ENCODE measurements at regions not wholly inside any gene's neighbourhood (a gene's known extent, or its start where the extent isn't known, plus 50 kb on each side); places are given as distances from the start of the nearest gene placed in this dataset.

GRCh38 chr17:79147746-79148506, 73.3 kb downstream of the ENGASE start:
- intact Hi-C loops (cut with micrococcal nuclease): no loop called here
- no peak for TF ChIP-seq JUND (IDR thresholded peaks at IDR 0.05)
- TF ChIP-seq CTCF (IDR thresholded peaks at IDR 0.05 in 2 of 3, conservative IDR thresholded peaks at IDR 0.05 in 1 of 3; ENCODE audit: borderline replicate concordance in 1 of 3, insufficient read depth in 1 of 3, low read depth in 2 of 3, low read length in 2 of 3): peak in 2 of 3 experiments; percentile 7 to 24; a peak in 1 of 6 replicates
- H3K4me2 ChIP-seq (ENCODE audit: low read length): no peak overlapping the region
- ChIA-PET RAD21 (ENCODE audit: low non-redundant PET in 1 of 2, low total read pairs in 2 of 2, uncharacterized antibody in 2 of 2, unreplicated experiment in 2 of 2) (no interaction called here), CTCF (no interaction called here), POLR2A (no interaction called here)
- no peaks in the 10 kb centered on the region for H4K20me1 ChIP-seq (ENCODE audit: insufficient read depth)
- no peaks in the 10 kb centered on the region for H3K9me3 ChIP-seq (ENCODE audit: control insufficient read depth in 1 of 2, insufficient read depth in 1 of 2, low read depth in 1 of 2, low read length in 2 of 2)
- H3K27me3 ChIP-seq (ENCODE audit: insufficient read depth, low read length): no peaks in the 10 kb centered on the region
- H3K9me2 ChIP-seq (ENCODE audit: insufficient read depth): no peaks in the 10 kb centered on the region
- no peak overlapping the region for H3K4me3 ChIP-seq (replicated peaks in 1 of 2; ENCODE audit: low read depth in 1 of 2, low read length in 2 of 2)
- no peaks in the 10 kb centered on the region for H3K4me1 ChIP-seq (ENCODE audit: control insufficient read depth in 1 of 2, insufficient read depth in 2 of 2, low read length in 2 of 2)
- no peaks in the 10 kb centered on the region for H3K79me2 ChIP-seq (ENCODE audit: insufficient read depth, low read length)
- BruUV-seq (replicated peaks): no TSS peak
- H3K27ac ChIP-seq (ENCODE audit: low read depth, low read length): no peak overlapping the region
- ATAC-seq (no peak), DNase-seq (ENCODE audit: low read depth, low spot score) (no peak)
- no peak overlapping the region for H3K9ac ChIP-seq (ENCODE audit: low read length)
- H3K36me3 ChIP-seq (ENCODE audit: control insufficient read depth in 1 of 2, insufficient read depth in 2 of 2, low read length in 2 of 2): no peaks in the 10 kb centered on the region
- H2AFZ ChIP-seq (ENCODE audit: low read depth, low read length, poor library complexity, severe bottlenecking): no peak overlapping the region

DNA sequence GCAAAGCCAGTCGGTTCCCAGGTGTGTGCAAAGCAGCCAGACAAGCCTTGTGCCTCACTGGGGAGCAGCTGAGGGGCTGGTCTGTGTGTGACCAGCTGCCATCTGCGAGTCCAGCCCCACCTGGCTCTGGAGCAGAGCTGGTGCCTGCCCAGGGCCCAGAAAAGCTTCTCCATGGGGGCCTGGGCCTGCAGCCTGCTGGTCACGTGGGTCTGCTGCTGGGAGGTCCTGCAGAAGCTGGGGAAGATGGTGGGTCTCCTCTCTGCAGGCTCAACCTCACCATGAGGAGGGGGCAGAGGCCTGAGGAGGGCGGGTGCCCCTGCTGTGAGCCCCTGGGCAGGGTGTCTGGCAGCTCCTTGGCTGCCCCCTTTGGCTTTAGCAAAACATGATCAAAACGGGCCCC, 71.9 kb downstream of the ENGASE start:
- no TSS peak for BruUV-seq (replicated peaks)
- Histone ChIP-seq H3K4me3 (replicated peaks in 1 of 2; ENCODE audit: low read depth in 1 of 2, low read length in 2 of 2) (no peak overlapping the region), H3K79me2 (ENCODE audit: insufficient read depth, low read length) (no peaks in the 10 kb centered on the region), H4K20me1 (ENCODE audit: insufficient read depth) (no peaks in the 10 kb centered on the region), H3K36me3 (ENCODE audit: control insufficient read depth in 1 of 2, insufficient read depth in 2 of 2, low read length in 2 of 2) (no peaks in the 10 kb centered on the region), H3K4me2 (ENCODE audit: low read length) (no peak overlapping the region), H3K4me1 (ENCODE audit: control insufficient read depth in 1 of 2, insufficient read depth in 2 of 2, low read length in 2 of 2) (no peaks in the 10 kb centered on the region), H3K27ac (ENCODE audit: low read depth, low read length) (no peak overlapping the region), H2AFZ (ENCODE audit: low read depth, low read length, poor library complexity, severe bottlenecking) (no peak overlapping the region), H3K9ac (ENCODE audit: low read length) (no peak overlapping the region), H3K27me3 (ENCODE audit: insufficient read depth, low read length) (peaks cover 9% of the 10 kb centered on the region; the same call in 1 of the 2 replicates), H3K9me2 (ENCODE audit: insufficient read depth) (no peaks in the 10 kb centered on the region), H3K9me3 (ENCODE audit: control insufficient read depth in 1 of 2, insufficient read depth in 1 of 2, low read depth in 1 of 2, low read length in 2 of 2) (no peaks in the 10 kb centered on the region)
- ChIA-PET RAD21 (ENCODE audit: low non-redundant PET in 1 of 2, low total read pairs in 2 of 2, uncharacterized antibody in 2 of 2, unreplicated experiment in 2 of 2) (no interaction called here), POLR2A (no interaction called here), CTCF (interaction anchor here (0.7 kb wide), 1 partner anchor 28 kb away, joined by 3 read pairs; no protein-coding TSS in a partner anchor)
- TF ChIP-seq CEBPB (IDR thresholded peaks at IDR 0.05; ENCODE audit: low read depth) (no peak), SP1 (IDR thresholded peaks at IDR 0.05; ENCODE audit: low read depth) (no peak), POLR2A (IDR thresholded peaks at IDR 0.05; ENCODE audit: borderline replicate concordance, extremely low read depth, insufficient read depth, insufficient read length) (no peak), ZFX (IDR thresholded peaks at IDR 0.05) (no peak), POLR2AphosphoS5 (IDR thresholded peaks at IDR 0.05; ENCODE audit: low read depth, low read length) (no peak), JUND (IDR thresholded peaks at IDR 0.05) (no peak), FOSL1 (IDR thresholded peaks at IDR 0.05; ENCODE audit: low read depth) (no peak), ELF1 (IDR thresholded peaks at IDR 0.05; ENCODE audit: borderline replicate concordance, low read depth) (no peak), YY1 (IDR thresholded peaks at IDR 0.05; ENCODE audit: extremely low read depth, insufficient replicate concordance, low read depth, low read length) (no peak), SRF (IDR thresholded peaks at IDR 0.05; ENCODE audit: low read depth) (no peak)
- TF ChIP-seq, protein P1, sequence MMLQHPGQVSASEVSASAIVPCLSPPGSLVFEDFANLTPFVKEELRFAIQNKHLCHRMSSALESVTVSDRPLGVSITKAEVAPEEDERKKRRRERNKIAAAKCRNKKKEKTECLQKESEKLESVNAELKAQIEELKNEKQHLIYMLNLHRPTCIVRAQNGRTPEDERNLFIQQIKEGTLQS (IDR thresholded peaks at IDR 0.05): no peak
- TF ChIP-seq, protein P2, sequence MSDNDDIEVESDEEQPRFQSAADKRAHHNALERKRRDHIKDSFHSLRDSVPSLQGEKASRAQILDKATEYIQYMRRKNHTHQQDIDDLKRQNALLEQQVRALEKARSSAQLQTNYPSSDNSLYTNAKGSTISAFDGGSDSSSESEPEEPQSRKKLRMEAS (IDR thresholded peaks at IDR 0.05): no peak
- TF ChIP-seq, protein P3, sequence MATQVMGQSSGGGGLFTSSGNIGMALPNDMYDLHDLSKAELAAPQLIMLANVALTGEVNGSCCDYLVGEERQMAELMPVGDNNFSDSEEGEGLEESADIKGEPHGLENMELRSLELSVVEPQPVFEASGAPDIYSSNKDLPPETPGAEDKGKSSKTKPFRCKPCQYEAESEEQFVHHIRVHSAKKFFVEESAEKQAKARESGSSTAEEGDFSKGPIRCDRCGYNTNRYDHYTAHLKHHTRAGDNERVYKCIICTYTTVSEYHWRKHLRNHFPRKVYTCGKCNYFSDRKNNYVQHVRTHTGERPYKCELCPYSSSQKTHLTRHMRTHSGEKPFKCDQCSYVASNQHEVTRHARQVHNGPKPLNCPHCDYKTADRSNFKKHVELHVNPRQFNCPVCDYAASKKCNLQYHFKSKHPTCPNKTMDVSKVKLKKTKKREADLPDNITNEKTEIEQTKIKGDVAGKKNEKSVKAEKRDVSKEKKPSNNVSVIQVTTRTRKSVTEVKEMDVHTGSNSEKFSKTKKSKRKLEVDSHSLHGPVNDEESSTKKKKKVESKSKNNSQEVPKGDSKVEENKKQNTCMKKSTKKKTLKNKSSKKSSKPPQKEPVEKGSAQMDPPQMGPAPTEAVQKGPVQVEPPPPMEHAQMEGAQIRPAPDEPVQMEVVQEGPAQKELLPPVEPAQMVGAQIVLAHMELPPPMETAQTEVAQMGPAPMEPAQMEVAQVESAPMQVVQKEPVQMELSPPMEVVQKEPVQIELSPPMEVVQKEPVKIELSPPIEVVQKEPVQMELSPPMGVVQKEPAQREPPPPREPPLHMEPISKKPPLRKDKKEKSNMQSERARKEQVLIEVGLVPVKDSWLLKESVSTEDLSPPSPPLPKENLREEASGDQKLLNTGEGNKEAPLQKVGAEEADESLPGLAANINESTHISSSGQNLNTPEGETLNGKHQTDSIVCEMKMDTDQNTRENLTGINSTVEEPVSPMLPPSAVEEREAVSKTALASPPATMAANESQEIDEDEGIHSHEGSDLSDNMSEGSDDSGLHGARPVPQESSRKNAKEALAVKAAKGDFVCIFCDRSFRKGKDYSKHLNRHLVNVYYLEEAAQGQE (IDR thresholded peaks at IDR 0.05; ENCODE audit: low read depth): no peak
- DNase-seq (ENCODE audit: low read depth, low spot score) (no peak), ATAC-seq (no peak)
- intact Hi-C loops (cut with micrococcal nuclease): no loop called here
